ENCODE measurements at regions not wholly inside any gene's neighbourhood (a gene's known extent, or its start where the extent isn't known, plus 50 kb on each side); places are given as distances from the start of the nearest gene placed in this dataset.
"Not testable (repeated sequence)": the region's sequence is repeated elsewhere in the genome, so short reads cannot be mapped to it uniquely, and the experiment has no call there.

GRCh38 chr21:9883571-9884282 lies 637.7 kb upstream of the TPTE start:
- not testable (repeated sequence) for DNase-seq

GRCh38 chr21:9888500-9888899 lies 632.9 kb upstream of the TPTE start:
- not testable (repeated sequence) for DNase-seq

- not testable (repeated sequence) for DNase-seq
Measured at GRCh38 chr21:9903579-9903978, 617.8 kb upstream of the TPTE start.

- DNase-seq = not testable (repeated sequence)
Measured at GRCh38 chr21:9914135-9914534, 607.2 kb upstream of the TPTE start.

- not testable (repeated sequence) for DNase-seq
Measured at GRCh38 chr21:9919446-9919845, 601.9 kb upstream of the TPTE start.

GRCh38 chr21:9943639-9944038 lies 577.7 kb upstream of the TPTE start:
- not testable (repeated sequence) for DNase-seq

GRCh38 chr21:9946057-9946456 lies 575.3 kb upstream of the TPTE start:
- not testable (repeated sequence) for DNase-seq

- DNase-seq = not testable (repeated sequence)
Measured at GRCh38 chr21:9949510-9950289, 571.7 kb upstream of the TPTE start.

- DNase-seq = not testable (repeated sequence)
Measured at GRCh38 chr21:9950363-9950762, 571.0 kb upstream of the TPTE start.

- DNase-seq = not testable (repeated sequence)
Measured at GRCh38 chr21:9958791-9959190, 562.6 kb upstream of the TPTE start.

GRCh38 chr21:9959220-9959964 lies 562.0 kb upstream of the TPTE start:
- not testable (repeated sequence) for DNase-seq

- not testable (repeated sequence) for DNase-seq
Measured at GRCh38 chr21:9969399-9969798, 552.0 kb upstream of the TPTE start.

- DNase-seq = not testable (repeated sequence)
Measured at GRCh38 chr21:9972018-9972417, 549.4 kb upstream of the TPTE start.

- not testable (repeated sequence) for DNase-seq
Measured at GRCh38 chr21:9978371-9978770, 543.0 kb upstream of the TPTE start.

- DNase-seq = not testable (repeated sequence)
Measured at GRCh38 chr21:9997507-9997906, 523.9 kb upstream of the TPTE start.

- DNase-seq = not testable (repeated sequence)
Measured at GRCh38 chr21:10002762-10003313, 518.5 kb upstream of the TPTE start.

GRCh38 chr21:10005791-10006190 lies 515.6 kb upstream of the TPTE start:
- DNase-seq = not testable (repeated sequence)

GRCh38 chr21:10016991-10017390 lies 504.4 kb upstream of the TPTE start:
- DNase-seq = not testable (repeated sequence)

- not testable (repeated sequence) for DNase-seq
Measured at GRCh38 chr21:10017757-10018156, 503.6 kb upstream of the TPTE start.

- not testable (repeated sequence) for DNase-seq
Measured at GRCh38 chr21:10021462-10021861, 499.9 kb upstream of the TPTE start.

GRCh38 chr21:10022745-10023144 lies 498.6 kb upstream of the TPTE start:
- not testable (repeated sequence) for DNase-seq

Data from amygdala (tissue), 56 donors.